Panc1 (cell line): ENCODE measurements at regions not wholly inside any gene's neighbourhood (a gene's known extent, or its start where the extent isn't known, plus 50 kb on each side); places are given as distances from the start of the nearest gene placed in this dataset.

ENCODE experiments used
- POLR2AphosphoS5 ChIP-seq: IDR thresholded peaks from 2 replicates; pipeline ENCODE4 v1.6.1; 2012; ENCODE audit warnings: mild to moderate bottlenecking, low read depth, low read length, moderate library complexity
- TCF7L2 ChIP-seq: IDR thresholded peaks from 2 replicates; pipeline ENCODE4 v1.6.1; 2011; ENCODE audit warnings: mild to moderate bottlenecking, low read depth, low read length, inconsistent platforms
- TF ChIP-seq, protein P1 (sequence below): fragments of 450-650 bp; IDR thresholded peaks from 2 replicates; pipeline ENCODE4 v1.5.1; 2017; ENCODE audit warnings: mild to moderate bottlenecking
- TF ChIP-seq, protein P2 (sequence below), 2 experiments: IDR thresholded peaks; 2 replicates each; pipeline ENCODE4 v1.6.1; 2011 to 2012; ENCODE audit warnings: low read depth in 2 of 2, control low read depth in 1 of 2, low read length in 1 of 2, mild to moderate bottlenecking in 1 of 2, moderate library complexity in 1 of 2; ENCODE audit not compliant: insufficient read depth in 1 of 2

DNA sequence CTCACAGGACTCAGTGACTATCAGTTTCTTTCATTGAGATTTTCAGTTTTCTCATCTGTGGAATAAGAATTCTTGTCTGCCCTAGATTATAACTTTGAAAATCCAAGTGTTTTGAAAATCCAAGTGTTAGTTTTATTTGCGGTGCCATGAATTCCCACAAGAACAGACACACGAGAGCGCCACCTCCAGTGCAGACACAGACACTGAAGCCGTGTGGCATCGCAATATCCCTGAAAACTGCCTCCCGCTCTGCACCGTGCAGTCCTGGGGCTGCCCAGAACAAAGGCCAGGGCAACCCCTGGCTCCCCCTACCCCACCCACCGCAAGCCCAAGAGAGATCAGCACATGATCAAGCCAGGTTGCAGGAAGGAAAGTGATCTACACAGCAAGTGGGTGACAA, 229.5 kb upstream of the ASIC2 start:
- TF ChIP-seq, protein P1, sequence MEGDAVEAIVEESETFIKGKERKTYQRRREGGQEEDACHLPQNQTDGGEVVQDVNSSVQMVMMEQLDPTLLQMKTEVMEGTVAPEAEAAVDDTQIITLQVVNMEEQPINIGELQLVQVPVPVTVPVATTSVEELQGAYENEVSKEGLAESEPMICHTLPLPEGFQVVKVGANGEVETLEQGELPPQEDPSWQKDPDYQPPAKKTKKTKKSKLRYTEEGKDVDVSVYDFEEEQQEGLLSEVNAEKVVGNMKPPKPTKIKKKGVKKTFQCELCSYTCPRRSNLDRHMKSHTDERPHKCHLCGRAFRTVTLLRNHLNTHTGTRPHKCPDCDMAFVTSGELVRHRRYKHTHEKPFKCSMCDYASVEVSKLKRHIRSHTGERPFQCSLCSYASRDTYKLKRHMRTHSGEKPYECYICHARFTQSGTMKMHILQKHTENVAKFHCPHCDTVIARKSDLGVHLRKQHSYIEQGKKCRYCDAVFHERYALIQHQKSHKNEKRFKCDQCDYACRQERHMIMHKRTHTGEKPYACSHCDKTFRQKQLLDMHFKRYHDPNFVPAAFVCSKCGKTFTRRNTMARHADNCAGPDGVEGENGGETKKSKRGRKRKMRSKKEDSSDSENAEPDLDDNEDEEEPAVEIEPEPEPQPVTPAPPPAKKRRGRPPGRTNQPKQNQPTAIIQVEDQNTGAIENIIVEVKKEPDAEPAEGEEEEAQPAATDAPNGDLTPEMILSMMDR, result no peak
- TF ChIP-seq, protein P2, sequence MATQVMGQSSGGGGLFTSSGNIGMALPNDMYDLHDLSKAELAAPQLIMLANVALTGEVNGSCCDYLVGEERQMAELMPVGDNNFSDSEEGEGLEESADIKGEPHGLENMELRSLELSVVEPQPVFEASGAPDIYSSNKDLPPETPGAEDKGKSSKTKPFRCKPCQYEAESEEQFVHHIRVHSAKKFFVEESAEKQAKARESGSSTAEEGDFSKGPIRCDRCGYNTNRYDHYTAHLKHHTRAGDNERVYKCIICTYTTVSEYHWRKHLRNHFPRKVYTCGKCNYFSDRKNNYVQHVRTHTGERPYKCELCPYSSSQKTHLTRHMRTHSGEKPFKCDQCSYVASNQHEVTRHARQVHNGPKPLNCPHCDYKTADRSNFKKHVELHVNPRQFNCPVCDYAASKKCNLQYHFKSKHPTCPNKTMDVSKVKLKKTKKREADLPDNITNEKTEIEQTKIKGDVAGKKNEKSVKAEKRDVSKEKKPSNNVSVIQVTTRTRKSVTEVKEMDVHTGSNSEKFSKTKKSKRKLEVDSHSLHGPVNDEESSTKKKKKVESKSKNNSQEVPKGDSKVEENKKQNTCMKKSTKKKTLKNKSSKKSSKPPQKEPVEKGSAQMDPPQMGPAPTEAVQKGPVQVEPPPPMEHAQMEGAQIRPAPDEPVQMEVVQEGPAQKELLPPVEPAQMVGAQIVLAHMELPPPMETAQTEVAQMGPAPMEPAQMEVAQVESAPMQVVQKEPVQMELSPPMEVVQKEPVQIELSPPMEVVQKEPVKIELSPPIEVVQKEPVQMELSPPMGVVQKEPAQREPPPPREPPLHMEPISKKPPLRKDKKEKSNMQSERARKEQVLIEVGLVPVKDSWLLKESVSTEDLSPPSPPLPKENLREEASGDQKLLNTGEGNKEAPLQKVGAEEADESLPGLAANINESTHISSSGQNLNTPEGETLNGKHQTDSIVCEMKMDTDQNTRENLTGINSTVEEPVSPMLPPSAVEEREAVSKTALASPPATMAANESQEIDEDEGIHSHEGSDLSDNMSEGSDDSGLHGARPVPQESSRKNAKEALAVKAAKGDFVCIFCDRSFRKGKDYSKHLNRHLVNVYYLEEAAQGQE (IDR thresholded peaks at IDR 0.05; ENCODE audit: insufficient read depth in 1 of 2, low read depth in 2 of 2, low read length in 1 of 2), result no peak
- TF ChIP-seq POLR2AphosphoS5, result no peak
- TF ChIP-seq TCF7L2, result no peak
